ENCODE measurements at regions not wholly inside any gene's neighbourhood (a gene's known extent, or its start where the extent isn't known, plus 50 kb on each side); places are given as distances from the start of the nearest gene placed in this dataset.
A peak's percentile ranks its signal among the peaks of the same experiment; 100 is the strongest.

GRCh38 chr5:145489516-145489915, 345.6 kb downstream of the PRELID2 start:
- intact Hi-C loops (cut with micrococcal nuclease; ENCODE audit: unreplicated experiment) = no loop called here
- no peak for TF ChIP-seq CTCF (conservative IDR thresholded peaks at IDR 0.05)
- no peak for TF ChIP-seq EZH2 (IDR thresholded peaks at IDR 0.05; ENCODE audit: low read depth)
- Histone ChIP-seq H3K4me2 (no peak overlapping the region), H3K79me2 (ENCODE audit: low read depth) (no peaks in the 10 kb centered on the region), H3K36me3 (ENCODE audit: low read depth) (no peaks in the 10 kb centered on the region), H3K27ac (no peak overlapping the region), H3F3A (ENCODE audit: insufficient read depth, low read depth) (no peaks in the 10 kb centered on the region; the same call in 1 of the 2 replicates), H4K20me1 (ENCODE audit: insufficient read depth) (no peaks in the 10 kb centered on the region), H3K9me2 (ENCODE audit: insufficient read depth) (no peaks in the 10 kb centered on the region), H3K27me3 (ENCODE audit: insufficient read depth, low read depth) (no peaks in the 10 kb centered on the region), H3K4me3 (no peak overlapping the region), H3K9me3 (ENCODE audit: insufficient read depth, low read depth) (no peaks in the 10 kb centered on the region), H3K4me1 (replicated peaks; ENCODE audit: insufficient read depth) (peaks cover 10% of the 10 kb centered on the region), H2AFZ (no peak overlapping the region)
- DNase-seq = no peak
- BruUV-seq (replicated peaks) = no TSS peak
- ChIA-PET CTCF (no interaction called here), POLR2A (ENCODE audit: unreplicated experiment) (interaction anchor here (0.6 kb wide), 1 partner anchor 16 kb away, joined by 3 read pairs; no protein-coding TSS in a partner anchor)

GRCh38 chr5:145484158-145484557, 351.0 kb downstream of the PRELID2 start:
- H3F3A ChIP-seq (ENCODE audit: insufficient read depth, low read depth) = 0 out of 2 replicates have a peak, but pooled peaks cover 3% of the 10 kb centered on the region
- H3K9me3 ChIP-seq (ENCODE audit: insufficient read depth, low read depth) = no peaks in the 10 kb centered on the region
- DNase-seq = peak in 1 of 2 experiments; percentile 58
- H3K4me3 ChIP-seq = no peak overlapping the region
- no peaks in the 10 kb centered on the region for H3K79me2 ChIP-seq (ENCODE audit: low read depth)
- H3K27ac ChIP-seq = no peak overlapping the region
- no TSS peak for BruUV-seq (replicated peaks)
- no peaks in the 10 kb centered on the region for H3K27me3 ChIP-seq (ENCODE audit: insufficient read depth, low read depth)
- CTCF ChIA-PET = no interaction called here
- no peak overlapping the region for H2AFZ ChIP-seq
- peaks cover 6% of the 10 kb centered on the region; the same call in 1 of the 2 replicates for H3K4me1 ChIP-seq (replicated peaks; ENCODE audit: insufficient read depth)
- no peaks in the 10 kb centered on the region for H4K20me1 ChIP-seq (ENCODE audit: insufficient read depth)
- H3K4me2 ChIP-seq = no peak overlapping the region
- intact Hi-C loops (cut with micrococcal nuclease; ENCODE audit: unreplicated experiment) = no loop called here
- TF ChIP-seq CTCF (conservative IDR thresholded peaks at IDR 0.05) = no peak
- TF ChIP-seq EZH2 (IDR thresholded peaks at IDR 0.05; ENCODE audit: low read depth) = no peak
- POLR2A ChIA-PET (ENCODE audit: unreplicated experiment) = interaction anchor here (0.6 kb wide), 1 partner anchor 55 kb away, joined by 6 read pairs; no protein-coding TSS in a partner anchor
- H3K9me2 ChIP-seq (ENCODE audit: insufficient read depth) = no peaks in the 10 kb centered on the region
- H3K36me3 ChIP-seq (ENCODE audit: low read depth) = no peaks in the 10 kb centered on the region

DNA sequence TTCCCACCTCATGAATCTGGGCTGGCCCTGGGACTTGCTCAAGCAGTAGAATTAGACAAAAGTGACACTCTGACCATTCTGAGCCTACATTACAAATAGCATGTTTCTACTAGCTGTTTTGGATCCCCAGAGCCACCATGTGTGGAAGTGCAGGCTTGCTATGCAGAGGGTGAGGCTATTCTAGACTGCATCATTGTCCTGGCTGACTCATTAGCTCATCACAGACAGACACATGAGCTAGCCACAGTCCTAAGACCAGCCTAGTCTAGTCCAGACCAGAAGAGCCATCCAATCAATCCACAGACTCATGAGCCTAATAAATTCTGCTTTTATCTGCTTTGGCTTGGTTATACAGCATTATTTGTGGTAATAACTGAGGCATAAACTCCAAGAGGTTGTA, 351.9 kb downstream of the PRELID2 start:
- no peak for TF ChIP-seq CTCF (conservative IDR thresholded peaks at IDR 0.05)
- TF ChIP-seq EZH2 (IDR thresholded peaks at IDR 0.05; ENCODE audit: low read depth) = no peak
- no peak for DNase-seq
- no peak overlapping the region for H3K27ac ChIP-seq
- peaks cover 6% of the 10 kb centered on the region; the same call in 1 of the 2 replicates for H3K4me1 ChIP-seq (replicated peaks; ENCODE audit: insufficient read depth)
- H3K9me3 ChIP-seq (ENCODE audit: insufficient read depth, low read depth) = no peaks in the 10 kb centered on the region
- H3K4me2 ChIP-seq = no peak overlapping the region
- ChIA-PET CTCF (no interaction called here), POLR2A (ENCODE audit: unreplicated experiment) (no interaction called here)
- intact Hi-C loops (cut with micrococcal nuclease; ENCODE audit: unreplicated experiment) = no loop called here
- BruUV-seq (replicated peaks) = no TSS peak
- no peaks in the 10 kb centered on the region for H3K27me3 ChIP-seq (ENCODE audit: insufficient read depth, low read depth)
- H3K36me3 ChIP-seq (ENCODE audit: low read depth) = no peaks in the 10 kb centered on the region
- no peaks in the 10 kb centered on the region for H3K9me2 ChIP-seq (ENCODE audit: insufficient read depth)
- H4K20me1 ChIP-seq (ENCODE audit: insufficient read depth) = no peaks in the 10 kb centered on the region
- H2AFZ ChIP-seq = no peak overlapping the region
- no peaks in the 10 kb centered on the region for H3K79me2 ChIP-seq (ENCODE audit: low read depth)
- 0 out of 2 replicates have a peak, but pooled peaks cover 3% of the 10 kb centered on the region for H3F3A ChIP-seq (ENCODE audit: insufficient read depth, low read depth)
- H3K4me3 ChIP-seq = no peak overlapping the region
